PC-3 (cell line): ENCODE measurements at regions not wholly inside any gene's neighbourhood (a gene's known extent, or its start where the extent isn't known, plus 50 kb on each side); places are given as distances from the start of the nearest gene placed in this dataset.
"Not testable (repeated sequence)": the region's sequence is repeated elsewhere in the genome, so short reads cannot be mapped to it uniquely, and the experiment has no call there.

Experiments used
- CTCF ChIP-seq: fragments of 300-600 bp; sonication (generic); conservative IDR thresholded peaks from 2 replicates; pipeline ENCODE4 v1.5.1; 2017; ENCODE audit warnings: antibody characterized with exemption, low read depth, mild to moderate bottlenecking, low read length
- EZH2 ChIP-seq: fragments of 300-600 bp; sonication (generic); IDR thresholded peaks from one replicate; pipeline ENCODE4 v1.6.1; 2017; ENCODE audit warnings: antibody characterized with exemption, mild to moderate bottlenecking, low read length; ENCODE audit not compliant: unreplicated experiment
- EZH2phosphoT487 ChIP-seq: fragments of 300-600 bp; sonication (generic); IDR thresholded peaks from 2 replicates; pipeline ENCODE4 v1.6.1; 2018; ENCODE audit warnings: mild to moderate bottlenecking, antibody characterized with exemption, low read length, borderline replicate concordance

GRCh38 chr12:8399496-8400034 is 56.2 kb upstream of the CLEC6A start:
- TF ChIP-seq CTCF, EZH2, EZH2phosphoT487: not testable (repeated sequence)
